T47D (cell line): ENCODE measurements at regions not wholly inside any gene's neighbourhood (a gene's known extent, or its start where the extent isn't known, plus 50 kb on each side); places are given as distances from the start of the nearest gene placed in this dataset.

Experiments
- DNase-seq, 2 experiments: peaks; one replicate each; pipeline versions ENCODE4 v3.0.0 to v3.0.0-alpha.2; 2011 to 2012; ENCODE audit warnings: low read depth in 1 of 2, low spot score in 1 of 2
- JUND ChIP-seq: IDR thresholded peaks from 2 replicates; pipeline ENCODE4 v1.6.1; 2012; ENCODE audit warnings: low read depth
- in situ Hi-C: cut with HindIII; loops from 2 replicates; pipeline ENCODE4 v1.10.0; 2016; ENCODE audit warnings: low sequenced_read_pairs, low pct_unique_long_range_greater_than_20kb

DNA sequence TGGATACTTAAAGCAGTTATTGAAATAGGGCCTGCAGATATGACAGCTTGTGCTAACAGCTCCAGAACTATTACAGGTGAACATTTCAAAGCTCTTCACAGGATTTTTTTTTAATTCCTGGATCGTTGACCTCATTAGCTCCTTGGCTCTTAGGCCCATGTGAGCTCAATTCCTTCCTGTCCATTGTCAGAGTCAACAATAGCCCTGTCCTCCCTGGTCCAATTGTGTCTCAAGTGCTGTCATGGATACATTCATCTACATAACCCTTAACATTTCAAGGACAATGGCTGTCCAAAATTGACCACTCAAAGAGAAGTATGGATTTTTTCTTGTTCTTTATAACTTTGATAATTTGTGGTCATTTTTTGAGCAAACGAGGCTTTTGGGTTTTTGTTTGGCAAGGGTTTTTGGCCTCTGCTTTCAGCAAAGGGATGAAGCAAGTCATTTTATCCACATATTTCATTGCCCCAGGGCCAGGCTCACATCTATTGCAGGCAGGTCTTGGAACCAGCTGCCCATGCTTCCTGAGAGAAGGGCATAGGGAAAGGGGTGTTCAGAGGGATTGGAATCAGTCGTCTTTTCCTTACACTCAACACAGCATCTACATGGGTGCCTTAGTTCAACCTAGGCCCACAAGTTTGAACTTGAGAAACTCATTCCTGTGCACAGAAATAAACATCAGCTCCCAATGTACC lies 282.1 kb downstream of the TPBG start:
- TF ChIP-seq JUND, result no peak

DNA sequence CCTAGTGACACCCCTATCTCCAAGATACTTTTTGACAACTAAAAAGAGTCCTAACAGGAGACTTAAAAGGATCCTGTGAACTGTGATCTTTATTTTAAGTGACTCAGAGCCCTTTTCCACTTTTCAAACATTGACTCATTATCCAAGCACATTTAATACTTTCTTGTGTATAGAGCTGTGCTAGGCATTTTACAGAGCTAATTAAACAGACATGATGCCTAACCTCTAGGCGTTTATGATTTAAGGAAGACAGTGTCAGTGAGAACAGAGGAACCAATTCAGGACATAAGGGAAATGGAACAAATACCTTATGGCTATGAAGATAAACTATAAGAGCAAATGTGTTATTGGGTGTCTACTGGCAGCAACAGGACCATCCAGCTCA lies 282.6 kb downstream of the TPBG start:
- in situ Hi-C loops, result no loop called here
- DNase-seq, result peak in 1 of 2 experiments; percentile 16

More for the DNA sequence above, 282.1 kb downstream of the TPBG start:
- in situ Hi-C loops, result no loop called here
- no peak for DNase-seq

DNA sequence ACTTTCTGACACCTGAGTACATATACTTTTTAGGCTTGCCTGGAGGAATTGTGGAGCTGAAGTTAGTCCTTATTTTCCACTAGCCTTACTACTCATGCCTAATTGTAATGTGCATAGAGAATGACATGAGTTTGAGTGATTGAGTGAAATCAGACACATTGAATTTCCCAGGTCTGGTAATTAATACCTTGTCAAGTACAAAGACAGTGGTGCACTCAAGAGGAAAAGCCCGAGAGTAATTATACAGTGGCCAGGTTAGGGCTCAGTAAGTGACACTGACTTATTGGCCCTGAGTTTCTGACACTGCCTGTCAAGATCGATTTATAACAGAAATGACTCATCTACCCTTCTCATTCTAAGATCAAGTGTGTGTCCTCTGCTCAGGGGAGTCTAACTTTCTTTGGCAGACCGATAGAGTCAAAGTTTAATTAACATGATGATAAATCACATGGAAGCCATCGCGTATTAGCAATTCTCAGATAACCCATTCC lies 288.3 kb downstream of the TPBG start:
- TF ChIP-seq JUND, result no peak
- in situ Hi-C loops, result no loop called here
- no peak for DNase-seq

More for the DNA sequence above, 282.6 kb downstream of the TPBG start:
- no peak for TF ChIP-seq JUND

DNA sequence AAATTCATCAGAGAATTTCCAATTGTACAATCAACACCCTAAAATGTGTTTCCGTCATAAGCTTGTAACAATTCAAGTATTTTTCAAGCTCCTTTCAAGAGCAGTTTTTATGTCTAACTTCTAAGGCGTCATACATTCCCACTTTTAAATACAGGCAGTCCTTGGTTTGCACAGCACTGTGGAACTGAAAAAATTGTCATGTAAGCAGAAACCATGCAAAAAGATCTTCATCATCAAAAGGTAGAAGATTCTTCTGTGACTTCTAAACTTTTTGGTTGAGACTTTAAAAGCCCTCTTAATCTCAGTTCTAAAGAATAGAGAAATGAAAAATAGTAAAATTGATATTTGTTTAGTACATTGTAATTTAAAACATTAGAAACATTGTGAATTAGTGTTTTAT lies 315.6 kb downstream of the TPBG start:
- in situ Hi-C loops, result no loop called here
- DNase-seq, result no peak
- TF ChIP-seq JUND, result no peak

DNA sequence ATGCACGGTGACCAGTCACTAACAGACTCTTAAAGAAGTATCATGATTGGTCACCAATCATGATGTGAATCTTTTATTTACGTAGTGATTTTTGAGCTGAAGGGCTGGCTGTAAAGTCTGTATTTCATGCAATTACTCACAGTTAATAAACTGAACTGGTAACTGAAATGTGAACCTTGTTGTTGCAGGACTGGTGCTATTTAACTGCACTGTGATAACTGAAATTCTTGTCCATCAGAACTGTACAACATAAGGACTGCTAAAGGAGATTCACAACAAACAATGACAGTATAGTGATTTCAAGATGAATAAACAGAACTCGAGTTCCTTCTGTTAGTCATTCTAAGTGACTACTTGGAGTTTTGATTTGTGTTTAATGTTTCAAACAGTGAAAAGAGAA lies 316.6 kb downstream of the TPBG start:
- in situ Hi-C loops, result no loop called here
- no peak for TF ChIP-seq JUND
- no peak for DNase-seq

DNA sequence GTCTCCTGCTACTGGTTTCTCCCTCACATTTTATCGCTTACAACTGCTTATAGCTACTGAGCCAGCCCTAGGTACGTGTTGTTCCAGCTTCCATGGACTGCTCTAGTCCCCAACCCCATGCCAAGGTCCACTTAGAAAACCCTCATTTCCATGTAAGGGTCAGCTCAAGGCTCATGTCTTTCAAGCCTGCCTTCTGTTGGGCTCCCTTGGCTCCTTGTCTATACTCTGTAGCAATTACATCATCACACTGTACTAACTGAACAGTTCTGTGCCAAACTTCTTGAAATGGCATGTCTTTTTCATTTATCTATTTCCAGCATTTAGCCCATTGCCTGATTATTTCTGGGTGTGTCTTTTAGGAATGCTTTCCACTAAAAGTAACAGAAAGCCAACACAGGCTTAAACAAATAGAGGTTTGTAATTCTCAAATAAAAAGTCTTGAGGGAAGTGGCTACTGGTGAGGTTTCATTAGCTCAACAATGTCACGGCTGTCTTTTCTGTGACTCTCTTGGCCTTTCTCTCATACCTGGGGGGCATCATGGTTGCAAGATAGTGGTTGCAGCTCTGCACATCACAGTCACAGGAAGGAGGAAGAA lies 317.6 kb downstream of the TPBG start:
- no peak for DNase-seq
- in situ Hi-C loops, result no loop called here
- no peak for TF ChIP-seq JUND

DNA sequence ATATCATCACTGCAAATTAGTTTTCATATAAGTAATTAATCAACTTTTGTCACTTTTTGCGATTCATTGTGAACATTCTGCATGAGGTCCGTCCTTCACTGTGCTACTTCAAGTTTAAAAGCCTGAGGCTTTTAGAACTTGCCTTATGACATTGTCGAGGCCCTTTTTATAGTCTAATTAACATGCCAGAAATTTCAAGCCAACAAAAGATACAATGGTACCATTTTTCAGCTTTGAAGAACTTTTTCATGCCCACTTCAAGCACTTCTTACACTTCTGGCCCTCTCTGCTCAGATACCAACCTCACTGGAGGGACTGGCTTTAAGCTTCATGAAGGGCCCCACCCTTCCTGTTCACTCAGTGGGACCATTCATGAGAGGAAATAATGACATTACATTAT lies 323.1 kb downstream of the TPBG start:
- DNase-seq, result no peak
- in situ Hi-C loops, result no loop called here
- TF ChIP-seq JUND, result no peak

DNA sequence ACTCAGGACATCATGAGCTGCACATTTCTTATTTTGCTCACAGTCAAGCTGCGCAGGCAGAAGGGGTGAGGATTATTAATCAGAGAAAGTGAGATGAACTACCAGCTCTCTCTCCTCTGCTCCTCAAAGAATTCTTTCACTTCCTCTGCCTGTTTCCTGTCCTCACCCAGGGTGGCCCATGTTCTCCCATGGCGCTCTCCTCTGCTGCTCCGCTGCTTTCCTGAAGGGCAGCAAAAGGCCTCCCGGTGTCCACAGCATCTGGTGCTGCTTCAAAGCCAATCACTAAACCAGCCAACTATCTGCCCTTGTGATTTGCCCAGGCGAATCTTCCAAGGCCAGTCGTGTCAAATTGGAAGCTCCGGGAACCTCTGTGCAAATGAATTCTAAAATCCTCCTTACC lies 324.2 kb downstream of the TPBG start:
- in situ Hi-C loops, result no loop called here
- no peak for TF ChIP-seq JUND
- DNase-seq, result no peak

DNA sequence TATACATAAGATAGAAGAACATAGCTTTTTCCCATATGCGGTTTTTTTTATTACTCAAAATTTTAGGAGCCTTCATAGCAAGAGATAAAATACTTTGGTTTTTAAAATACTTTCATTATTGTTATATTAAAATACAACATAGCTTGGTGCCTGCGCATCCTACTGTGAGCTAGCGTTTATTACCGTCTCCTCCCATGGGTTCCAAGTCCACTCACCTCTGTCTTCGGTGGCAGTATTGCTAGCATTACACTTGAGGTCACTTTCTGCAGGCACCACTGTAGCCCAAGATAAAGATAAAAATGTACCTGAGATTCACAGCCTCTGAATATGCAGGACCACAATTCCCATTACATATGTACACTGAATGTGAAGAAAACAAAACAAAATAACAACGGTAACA lies 326.7 kb downstream of the TPBG start:
- no peak for DNase-seq
- TF ChIP-seq JUND, result no peak
- in situ Hi-C loops, result no loop called here

DNA sequence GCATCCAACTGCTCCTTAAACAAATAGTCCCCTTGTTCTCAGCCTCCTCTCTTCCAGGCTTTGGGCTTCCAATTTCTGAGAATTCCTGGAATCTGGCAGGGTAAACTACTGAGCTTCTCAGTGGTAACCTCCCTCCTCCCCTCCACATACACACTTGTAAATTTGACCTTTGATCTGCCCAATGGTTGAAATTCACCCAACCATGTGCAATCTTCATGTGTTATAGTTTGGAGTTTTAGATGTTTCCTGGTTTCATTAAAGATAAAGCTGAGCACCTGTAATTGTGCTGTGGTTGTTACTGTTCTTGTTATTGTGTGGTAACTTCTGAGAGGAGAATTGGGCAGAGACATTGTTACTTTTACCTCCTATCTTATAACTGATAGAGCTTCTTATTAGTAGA lies 328.4 kb downstream of the TPBG start:
- TF ChIP-seq JUND, result no peak
- DNase-seq, result no peak
- in situ Hi-C loops, result no loop called here

DNA sequence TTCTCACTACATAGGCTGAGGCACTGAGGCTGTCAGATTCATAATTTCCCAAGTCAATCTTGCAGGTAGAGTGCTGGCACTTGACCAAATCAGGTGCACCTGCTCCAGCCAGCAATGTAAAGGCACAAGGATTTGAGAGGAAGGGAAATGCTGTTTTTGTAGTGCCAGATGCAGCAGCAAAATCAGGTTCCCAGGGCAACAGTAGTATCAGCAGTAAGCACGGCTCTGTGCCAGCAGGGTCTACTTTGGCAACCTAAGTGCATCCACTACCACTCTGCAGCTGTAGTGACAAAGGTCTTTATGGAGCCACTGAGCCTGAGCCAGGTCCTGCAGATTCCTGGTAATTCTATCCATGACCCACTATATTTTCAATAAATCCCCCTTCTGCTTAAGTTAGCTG lies 329.5 kb downstream of the TPBG start:
- in situ Hi-C loops, result no loop called here
- TF ChIP-seq JUND, result no peak
- no peak for DNase-seq

DNA sequence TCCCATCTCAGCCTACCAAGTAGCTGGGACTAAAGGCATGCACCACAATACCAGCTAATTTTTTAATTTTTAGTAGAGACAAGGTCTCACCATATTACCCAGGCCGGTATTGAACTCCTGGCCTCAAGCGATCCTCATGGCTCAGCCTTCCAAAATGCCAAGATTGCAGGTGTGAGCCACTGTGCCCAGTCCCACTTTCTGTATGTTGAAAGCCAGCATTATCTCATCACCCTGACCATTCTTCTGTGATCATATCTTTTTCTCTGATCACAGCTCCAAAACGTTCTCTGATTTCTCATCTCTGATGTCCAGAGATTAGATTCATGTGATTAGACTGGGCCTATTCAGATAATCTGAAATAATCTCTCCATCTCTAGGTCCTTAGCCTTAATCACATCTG lies 337.7 kb downstream of the TPBG start:
- no peak for TF ChIP-seq JUND
- no peak for DNase-seq
- in situ Hi-C loops, result no loop called here

DNA sequence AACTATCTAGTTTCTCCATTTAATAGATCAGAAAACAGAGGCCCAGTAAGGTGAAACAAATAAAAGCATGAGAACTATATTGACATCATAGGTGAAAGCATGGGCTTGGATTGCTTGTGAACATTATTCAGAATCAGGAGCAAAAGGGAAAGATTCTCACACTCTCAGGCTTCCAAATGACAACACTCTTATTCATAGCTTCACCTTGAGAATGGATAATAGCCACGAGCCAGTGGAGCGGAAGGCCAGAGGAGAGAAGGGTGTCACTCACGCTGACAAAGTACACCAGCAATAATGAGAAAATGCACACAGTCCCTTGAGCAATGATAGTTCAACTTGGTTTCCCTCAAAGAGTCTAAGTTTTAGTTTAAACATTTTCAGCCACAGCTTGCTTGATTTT lies 339.0 kb downstream of the TPBG start:
- in situ Hi-C loops, result no loop called here
- no peak for TF ChIP-seq JUND
- DNase-seq, result no peak

DNA sequence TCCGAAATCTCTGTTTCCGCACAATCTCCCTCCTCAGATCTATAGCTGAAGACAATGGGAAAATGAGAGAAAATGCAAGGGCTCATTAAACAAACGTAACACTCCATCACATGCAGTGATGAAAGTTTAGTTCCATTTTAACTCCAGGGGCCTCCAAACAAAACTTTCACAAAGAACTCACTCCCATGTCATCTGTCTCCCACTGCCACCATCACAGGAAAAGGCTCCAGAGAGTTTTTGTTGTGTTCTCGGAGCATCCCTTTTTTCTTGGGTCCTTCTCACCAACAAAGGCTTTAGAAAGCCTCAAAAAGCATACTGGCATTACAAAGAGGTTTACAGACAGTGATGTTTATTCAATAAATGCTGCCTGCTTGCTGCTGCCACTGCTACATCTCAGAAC lies 339.6 kb downstream of the TPBG start:
- no peak for DNase-seq
- TF ChIP-seq JUND, result no peak
- in situ Hi-C loops, result no loop called here
